ENCODE measurements at regions not wholly inside any gene's neighbourhood (a gene's known extent, or its start where the extent isn't known, plus 50 kb on each side); places are given as distances from the start of the nearest gene placed in this dataset.
"Not testable (repeated sequence)": the region's sequence is repeated elsewhere in the genome, so short reads cannot be mapped to it uniquely, and the experiment has no call there.

- DNase-seq (ENCODE audit: extremely low read depth, low read depth), result not testable (repeated sequence)
These were observed 50.5 kb upstream of the THOC3 start for GRCh38 chr5:176018598-176018997.

- not testable (repeated sequence) for DNase-seq (ENCODE audit: extremely low read depth, low read depth)
These were observed 52.7 kb upstream of the THOC3 start for GRCh38 chr5:176020852-176021251.

GRCh38 chr5:176023535-176023934 lies 55.4 kb upstream of the THOC3 start:
- not testable (repeated sequence) for DNase-seq (ENCODE audit: extremely low read depth, low read depth)

GRCh38 chr5:176029445-176029844 lies 61.3 kb upstream of the THOC3 start:
- DNase-seq (ENCODE audit: extremely low read depth, low read depth), result not testable (repeated sequence)

- DNase-seq (ENCODE audit: extremely low read depth, low read depth), result not testable (repeated sequence)
These were observed 62.4 kb upstream of the THOC3 start for GRCh38 chr5:176030361-176031117.

- not testable (repeated sequence) for DNase-seq (ENCODE audit: extremely low read depth, low read depth)
These were observed 63.0 kb upstream of the THOC3 start for GRCh38 chr5:176031118-176031510.

- DNase-seq (ENCODE audit: extremely low read depth, low read depth), result not testable (repeated sequence)
These were observed 65.1 kb upstream of the THOC3 start for GRCh38 chr5:176033186-176033585.

GRCh38 chr5:176034407-176035200 lies 66.5 kb upstream of the THOC3 start:
- DNase-seq (ENCODE audit: extremely low read depth, low read depth), result not testable (repeated sequence)

GRCh38 chr5:176035201-176035530 lies 67.1 kb upstream of the THOC3 start:
- DNase-seq (ENCODE audit: extremely low read depth, low read depth), result not testable (repeated sequence)

- DNase-seq (ENCODE audit: extremely low read depth, low read depth), result not testable (repeated sequence)
These were observed 67.7 kb upstream of the THOC3 start for GRCh38 chr5:176035816-176036308.

GRCh38 chr5:176036391-176036790 lies 68.3 kb upstream of the THOC3 start:
- not testable (repeated sequence) for DNase-seq (ENCODE audit: extremely low read depth, low read depth)

- not testable (repeated sequence) for DNase-seq (ENCODE audit: extremely low read depth, low read depth)
These were observed 69.1 kb upstream of the THOC3 start for GRCh38 chr5:176037190-176037589.

GRCh38 chr5:176040105-176040801 lies 72.1 kb upstream of the THOC3 start:
- not testable (repeated sequence) for DNase-seq (ENCODE audit: extremely low read depth, low read depth)

- DNase-seq (ENCODE audit: extremely low read depth, low read depth), result not testable (repeated sequence)
These were observed 73.3 kb upstream of the THOC3 start for GRCh38 chr5:176041248-176041994.

GRCh38 chr5:176042020-176042658 lies 74.0 kb upstream of the THOC3 start:
- not testable (repeated sequence) for DNase-seq (ENCODE audit: extremely low read depth, low read depth)

GRCh38 chr5:176043252-176043829 lies 75.2 kb upstream of the THOC3 start:
- DNase-seq (ENCODE audit: extremely low read depth, low read depth), result not testable (repeated sequence)

- not testable (repeated sequence) for DNase-seq (ENCODE audit: extremely low read depth, low read depth)
These were observed 75.9 kb upstream of the THOC3 start for GRCh38 chr5:176043986-176044385.

GRCh38 chr5:176044431-176044830 lies 76.3 kb upstream of the THOC3 start:
- DNase-seq (ENCODE audit: extremely low read depth, low read depth), result not testable (repeated sequence)

GRCh38 chr5:176045442-176045841 lies 77.3 kb upstream of the THOC3 start:
- DNase-seq (ENCODE audit: extremely low read depth, low read depth), result not testable (repeated sequence)

- not testable (repeated sequence) for DNase-seq (ENCODE audit: extremely low read depth, low read depth)
These were observed 80.6 kb upstream of the THOC3 start for GRCh38 chr5:176048671-176049070.

Data from AG09319 (cell line).